Osteoblast (primary cell): ENCODE measurements at regions not wholly inside any gene's neighbourhood (a gene's known extent, or its start where the extent isn't known, plus 50 kb on each side); places are given as distances from the start of the nearest gene placed in this dataset.

Source experiments
- DNase-seq: peaks from one replicate; pipeline ENCODE4 v3.0.0; 2011; ENCODE audit warnings: low spot score, mixed read lengths; ENCODE audit not compliant: insufficient read length; ENCODE audit errors: missing footprints
- H2AFZ ChIP-seq: 2 replicates; pipeline ENCODE4 v1.6.0; 2011; ENCODE audit warnings: mild to moderate bottlenecking, low read length
- H3K27ac ChIP-seq: 2 replicates; pipeline ENCODE4 v1.5.1; 2011; ENCODE audit warnings: mild to moderate bottlenecking, low read depth, low read length, moderate library complexity
- H3K27me3 ChIP-seq: 2 replicates; pipeline ENCODE4 v1.6.0; 2012; ENCODE audit warnings: mild to moderate bottlenecking, control low read depth, inconsistent platforms, low read length, moderate library complexity; ENCODE audit not compliant: insufficient read depth
- H3K36me3 ChIP-seq: 2 replicates; pipeline ENCODE4 v1.5.1; 2011; ENCODE audit warnings: mild to moderate bottlenecking, low read length, control low read depth, moderate library complexity; ENCODE audit not compliant: insufficient read depth
- H3K4me1 ChIP-seq: 2 replicates; pipeline ENCODE4 v1.5.1; 2011; ENCODE audit warnings: mild to moderate bottlenecking, low read length, control low read depth, moderate library complexity; ENCODE audit not compliant: insufficient read depth
- H3K4me2 ChIP-seq: 2 replicates; pipeline ENCODE4 v1.6.0; 2011; ENCODE audit warnings: mild to moderate bottlenecking, low read length; ENCODE audit not compliant: insufficient read depth
- H3K4me3 ChIP-seq: fragments of 200-600 bp; sonication (generic); 3 replicates; pipeline ENCODE4 v1.5.1; 2012; ENCODE audit warnings: mild to moderate bottlenecking, low read length, inconsistent platforms; ENCODE audit not compliant: insufficient read depth
- H3K79me2 ChIP-seq: 2 replicates; pipeline ENCODE4 v1.6.0; 2012; ENCODE audit warnings: mild to moderate bottlenecking, low read length, control low read depth, inconsistent platforms; ENCODE audit not compliant: insufficient read depth
- H3K9me3 ChIP-seq: 2 replicates; pipeline ENCODE4 v1.5.1; 2011; ENCODE audit warnings: low read depth, low read length, control low read depth
- H4K20me1 ChIP-seq: 2 replicates; pipeline ENCODE4 v1.6.0; 2012; ENCODE audit warnings: mild to moderate bottlenecking, low read length, control low read depth; ENCODE audit not compliant: insufficient read depth
- CTCF ChIP-seq: IDR thresholded peaks from 2 replicates; pipeline ENCODE4 v1.5.1; 2011; ENCODE audit warnings: mild to moderate bottlenecking, low read depth, low read length, moderate library complexity; ENCODE audit errors: extremely low read depth

- H3K27me3 ChIP-seq: no peaks in the 10 kb centered on the region
- no peaks in the 10 kb centered on the region for H3K9me3 ChIP-seq
- H3K4me3 ChIP-seq: no peak overlapping the region
- H3K79me2 ChIP-seq: no peaks in the 10 kb centered on the region
- H3K36me3 ChIP-seq: no peaks in the 10 kb centered on the region
- H3K27ac ChIP-seq: no peak overlapping the region
- no peak for TF ChIP-seq CTCF
- no peak for DNase-seq
- no peak overlapping the region for H2AFZ ChIP-seq
- H4K20me1 ChIP-seq: no peaks in the 10 kb centered on the region
- H3K4me2 ChIP-seq: no peak overlapping the region
- no peaks in the 10 kb centered on the region for H3K4me1 ChIP-seq
These were observed 220.3 kb downstream of the RAP2A start for GRCh38 chr13:97654236-97654635.

DNA sequence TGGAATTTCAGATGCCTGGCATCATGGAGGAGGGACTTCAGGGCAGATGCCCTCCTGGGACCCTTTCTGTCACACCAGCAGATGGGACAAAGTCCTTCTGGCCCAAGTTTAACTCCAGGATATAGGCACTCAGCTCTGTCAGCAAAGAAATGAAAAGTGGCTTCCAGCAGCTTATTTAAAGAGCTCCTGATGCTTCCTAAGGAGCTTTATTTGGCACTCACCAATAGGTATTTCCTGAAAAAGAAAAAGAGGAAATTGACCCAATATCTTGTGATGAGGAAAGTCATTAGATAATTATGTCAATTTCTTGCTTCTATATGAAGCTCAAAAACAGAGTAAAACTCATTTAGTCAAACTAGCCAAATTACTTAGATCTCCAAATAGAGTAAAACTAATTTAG, 224.6 kb downstream of the RAP2A start:
- no peak overlapping the region for H3K27ac ChIP-seq
- no peak overlapping the region for H3K4me2 ChIP-seq
- no peaks in the 10 kb centered on the region for H3K36me3 ChIP-seq

DNA sequence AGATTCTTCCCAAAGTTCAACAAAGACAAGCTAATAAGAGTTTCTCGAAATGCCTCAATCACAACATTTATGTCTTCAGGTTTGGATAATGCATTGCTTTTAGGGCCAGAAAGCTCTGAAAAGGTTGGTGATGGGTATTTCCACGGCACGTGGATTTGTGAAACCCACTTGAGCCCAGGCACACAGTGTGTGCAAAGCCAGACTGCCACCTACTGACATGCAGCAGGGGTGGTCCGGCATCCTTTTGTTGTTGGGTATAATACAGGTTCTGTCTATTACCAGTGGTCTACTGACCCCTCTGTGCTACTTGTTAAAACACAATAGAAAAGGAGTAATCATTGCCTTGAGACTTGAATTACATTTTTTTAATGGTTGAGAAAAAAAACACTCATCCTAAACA, 225.6 kb downstream of the RAP2A start:
- H3K27me3 ChIP-seq: no peaks in the 10 kb centered on the region
- H2AFZ ChIP-seq: no peak overlapping the region
- no peak for TF ChIP-seq CTCF
- H3K79me2 ChIP-seq: no peaks in the 10 kb centered on the region
- H4K20me1 ChIP-seq: no peaks in the 10 kb centered on the region
- H3K9me3 ChIP-seq: no peaks in the 10 kb centered on the region
- no peak overlapping the region for H3K4me3 ChIP-seq
- H3K36me3 ChIP-seq: no peaks in the 10 kb centered on the region
- no peaks in the 10 kb centered on the region for H3K4me1 ChIP-seq
- no peak overlapping the region for H3K4me2 ChIP-seq
- no peak overlapping the region for H3K27ac ChIP-seq
- DNase-seq: no peak

More for the DNA sequence above, 224.6 kb downstream of the RAP2A start:
- Histone ChIP-seq H4K20me1 (no peaks in the 10 kb centered on the region), H2AFZ (no peak overlapping the region), H3K9me3 (no peaks in the 10 kb centered on the region), H3K27me3 (no peaks in the 10 kb centered on the region), H3K4me3 (no peak overlapping the region), H3K4me1 (no peaks in the 10 kb centered on the region), H3K79me2 (no peaks in the 10 kb centered on the region)
- no peak for TF ChIP-seq CTCF
- DNase-seq: no peak

- H3K4me2 ChIP-seq: no peak overlapping the region
- no peak overlapping the region for H2AFZ ChIP-seq
- no peaks in the 10 kb centered on the region for H3K36me3 ChIP-seq
- H3K4me1 ChIP-seq: no peaks in the 10 kb centered on the region
- TF ChIP-seq CTCF: no peak
- H3K27ac ChIP-seq: no peak overlapping the region
- no peaks in the 10 kb centered on the region for H3K79me2 ChIP-seq
- DNase-seq: no peak
- no peaks in the 10 kb centered on the region for H3K27me3 ChIP-seq
- no peaks in the 10 kb centered on the region for H4K20me1 ChIP-seq
- H3K4me3 ChIP-seq: no peak overlapping the region
- H3K9me3 ChIP-seq: no peaks in the 10 kb centered on the region
These were observed 226.8 kb downstream of the RAP2A start for GRCh38 chr13:97660594-97661260.
